NB4 (cell line): ENCODE measurements at regions not wholly inside any gene's neighbourhood (a gene's known extent, or its start where the extent isn't known, plus 50 kb on each side); places are given as distances from the start of the nearest gene placed in this dataset.
"Not testable (repeated sequence)": the region's sequence is repeated elsewhere in the genome, so short reads cannot be mapped to it uniquely, and the experiment has no call there.

Source experiments
- POLR2A ChIP-seq: IDR thresholded peaks from 2 replicates; pipeline ENCODE4 v1.6.1; 2011; ENCODE audit warnings: mild to moderate bottlenecking; ENCODE audit not compliant: insufficient read length; ENCODE audit errors: extremely low read depth
- TF ChIP-seq, protein P1 (sequence below): IDR thresholded peaks from one replicate; pipeline ENCODE4 v1.5.1; 2012; ENCODE audit warnings: low read depth, low read length
- TF ChIP-seq, protein P2 (sequence below): IDR thresholded peaks from 2 replicates; pipeline ENCODE4 v1.6.1; 2011; ENCODE audit warnings: low read depth, low read length

DNA sequence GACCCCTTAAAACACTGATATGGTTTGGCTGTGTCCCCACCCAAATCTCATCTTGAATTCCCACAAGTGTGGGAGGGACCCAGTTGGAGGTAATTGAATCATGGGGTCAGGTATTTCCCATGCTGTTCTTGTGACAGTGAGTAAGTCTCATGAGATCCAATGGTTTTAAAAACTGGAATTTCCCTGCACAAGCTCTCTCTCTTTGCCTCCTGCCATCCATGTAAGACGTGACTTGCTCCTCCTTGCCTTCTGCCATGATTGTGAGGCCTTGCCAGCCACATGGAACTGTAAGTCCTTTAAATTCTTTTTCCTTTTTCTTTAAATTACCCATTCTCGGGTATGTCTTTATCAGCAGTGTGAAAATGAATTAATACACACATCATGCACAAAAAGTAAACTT is 99.1 kb upstream of the PLEKHG1 start:
- TF ChIP-seq, protein P1, sequence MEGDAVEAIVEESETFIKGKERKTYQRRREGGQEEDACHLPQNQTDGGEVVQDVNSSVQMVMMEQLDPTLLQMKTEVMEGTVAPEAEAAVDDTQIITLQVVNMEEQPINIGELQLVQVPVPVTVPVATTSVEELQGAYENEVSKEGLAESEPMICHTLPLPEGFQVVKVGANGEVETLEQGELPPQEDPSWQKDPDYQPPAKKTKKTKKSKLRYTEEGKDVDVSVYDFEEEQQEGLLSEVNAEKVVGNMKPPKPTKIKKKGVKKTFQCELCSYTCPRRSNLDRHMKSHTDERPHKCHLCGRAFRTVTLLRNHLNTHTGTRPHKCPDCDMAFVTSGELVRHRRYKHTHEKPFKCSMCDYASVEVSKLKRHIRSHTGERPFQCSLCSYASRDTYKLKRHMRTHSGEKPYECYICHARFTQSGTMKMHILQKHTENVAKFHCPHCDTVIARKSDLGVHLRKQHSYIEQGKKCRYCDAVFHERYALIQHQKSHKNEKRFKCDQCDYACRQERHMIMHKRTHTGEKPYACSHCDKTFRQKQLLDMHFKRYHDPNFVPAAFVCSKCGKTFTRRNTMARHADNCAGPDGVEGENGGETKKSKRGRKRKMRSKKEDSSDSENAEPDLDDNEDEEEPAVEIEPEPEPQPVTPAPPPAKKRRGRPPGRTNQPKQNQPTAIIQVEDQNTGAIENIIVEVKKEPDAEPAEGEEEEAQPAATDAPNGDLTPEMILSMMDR, result not testable (repeated sequence)
- TF ChIP-seq POLR2A, result not testable (repeated sequence)
- TF ChIP-seq, protein P2, sequence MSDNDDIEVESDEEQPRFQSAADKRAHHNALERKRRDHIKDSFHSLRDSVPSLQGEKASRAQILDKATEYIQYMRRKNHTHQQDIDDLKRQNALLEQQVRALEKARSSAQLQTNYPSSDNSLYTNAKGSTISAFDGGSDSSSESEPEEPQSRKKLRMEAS, result not testable (repeated sequence)
